ES-I3 (cell line): ENCODE measurements at regions not wholly inside any gene's neighbourhood (a gene's known extent, or its start where the extent isn't known, plus 50 kb on each side); places are given as distances from the start of the nearest gene placed in this dataset.
"Not testable (repeated sequence)": the region's sequence is repeated elsewhere in the genome, so short reads cannot be mapped to it uniquely, and the experiment has no call there.

ENCODE experiments used
- H3K36me3 ChIP-seq: 2 replicates; pipeline ENCODE4 v1.6.1; 2013; ENCODE audit warnings: mild to moderate bottlenecking, low read length, control low read depth, moderate library complexity; ENCODE audit not compliant: insufficient read depth
- H3K4me1 ChIP-seq: 2 replicates; pipeline ENCODE4 v1.6.1; 2013; ENCODE audit warnings: mild to moderate bottlenecking, control low read depth, low read length; ENCODE audit not compliant: insufficient read depth
- H3K9ac ChIP-seq: 2 replicates; pipeline ENCODE4 v1.6.1; 2013; ENCODE audit warnings: low read depth, mild to moderate bottlenecking, low read length, moderate library complexity
- H3K9me3 ChIP-seq: 2 replicates; pipeline ENCODE4 v1.6.1; 2013; ENCODE audit warnings: mild to moderate bottlenecking, low read length, moderate library complexity; ENCODE audit not compliant: control insufficient read depth, insufficient read depth

DNA sequence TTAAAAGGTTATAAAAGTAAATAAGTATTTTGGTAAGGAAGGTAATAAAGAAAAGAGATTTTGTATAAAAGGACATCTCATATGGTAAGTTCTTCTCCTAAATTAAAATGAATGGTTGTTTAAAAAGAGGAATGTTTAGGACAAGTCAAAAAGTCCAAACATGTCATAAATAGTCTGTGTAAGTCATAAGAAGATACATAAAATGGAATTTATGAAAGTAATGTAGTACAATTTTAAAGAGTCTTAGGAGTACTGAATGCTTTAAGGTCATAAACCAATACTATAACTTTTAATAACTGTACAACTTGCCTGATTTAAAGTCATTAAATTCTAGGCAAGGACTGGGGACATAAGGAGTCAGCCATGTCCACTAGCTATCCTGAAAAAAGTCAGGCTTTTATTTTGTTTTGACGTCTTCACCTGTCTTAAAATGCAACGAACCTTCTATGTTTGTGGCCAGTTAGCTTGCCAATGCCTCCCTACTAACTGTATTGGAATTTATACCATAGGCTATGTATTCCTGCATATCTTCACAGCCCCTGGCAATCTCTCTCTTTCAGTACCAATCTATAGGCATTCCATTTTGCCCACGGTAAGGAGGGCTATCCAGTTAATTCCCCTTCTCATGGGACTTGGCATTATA is 312.3 kb upstream of the LRRTM4 start:
- H3K36me3 ChIP-seq, result no peaks in the 10 kb centered on the region; the same call in 1 of the 2 replicates
- H3K4me1 ChIP-seq, result peaks cover 1% of the 10 kb centered on the region; the same call in 1 of the 2 replicates
- H3K9ac ChIP-seq, result no peak overlapping the region
- peaks cover 33% of the 10 kb centered on the region for H3K9me3 ChIP-seq

DNA sequence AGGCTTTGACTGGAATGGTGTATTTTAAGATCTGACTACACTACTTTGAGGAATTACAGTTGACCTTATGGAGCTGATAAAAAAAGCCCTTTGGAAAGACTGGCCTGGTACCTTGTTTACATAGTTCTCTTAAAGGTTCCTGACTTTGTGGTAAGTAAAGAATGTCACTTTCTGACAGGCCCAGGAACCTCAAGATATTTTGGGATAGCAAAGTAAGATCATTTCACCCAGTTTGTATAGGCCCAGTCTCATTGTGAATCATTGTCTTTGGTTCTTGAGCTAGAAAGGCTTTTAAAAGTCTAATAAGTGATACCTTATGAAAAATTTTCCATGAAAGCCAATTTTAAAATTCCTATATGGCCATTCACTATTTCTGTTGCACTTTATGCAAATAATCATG is 316.3 kb upstream of the LRRTM4 start:
- H3K9me3 ChIP-seq, result peaks cover 19% of the 10 kb centered on the region
- H3K9ac ChIP-seq, result no peak overlapping the region
- H3K4me1 ChIP-seq, result no peaks in the 10 kb centered on the region
- no peaks in the 10 kb centered on the region for H3K36me3 ChIP-seq

DNA sequence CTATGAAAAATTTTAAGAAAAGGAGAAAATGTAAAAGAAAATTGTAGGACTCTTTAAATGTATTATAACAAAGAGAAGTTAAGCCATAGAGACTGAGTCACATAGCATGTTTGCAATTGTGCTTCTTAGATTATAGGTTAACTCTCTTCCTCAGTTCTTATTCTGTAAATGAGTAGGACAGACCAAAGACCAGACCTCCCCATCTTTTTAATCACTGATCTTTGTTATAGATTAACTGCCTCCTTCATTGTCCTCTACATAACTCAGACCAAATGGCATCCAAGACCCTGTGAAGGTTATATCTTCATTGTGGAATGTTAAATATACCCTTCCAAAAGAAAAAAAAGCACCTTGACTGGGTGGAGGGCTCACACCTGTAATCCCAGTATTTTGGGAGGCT is 316.9 kb upstream of the LRRTM4 start:
- no peaks in the 10 kb centered on the region for H3K4me1 ChIP-seq
- H3K9ac ChIP-seq, result no peak overlapping the region
- H3K36me3 ChIP-seq, result no peaks in the 10 kb centered on the region
- peaks cover 15% of the 10 kb centered on the region for H3K9me3 ChIP-seq

DNA sequence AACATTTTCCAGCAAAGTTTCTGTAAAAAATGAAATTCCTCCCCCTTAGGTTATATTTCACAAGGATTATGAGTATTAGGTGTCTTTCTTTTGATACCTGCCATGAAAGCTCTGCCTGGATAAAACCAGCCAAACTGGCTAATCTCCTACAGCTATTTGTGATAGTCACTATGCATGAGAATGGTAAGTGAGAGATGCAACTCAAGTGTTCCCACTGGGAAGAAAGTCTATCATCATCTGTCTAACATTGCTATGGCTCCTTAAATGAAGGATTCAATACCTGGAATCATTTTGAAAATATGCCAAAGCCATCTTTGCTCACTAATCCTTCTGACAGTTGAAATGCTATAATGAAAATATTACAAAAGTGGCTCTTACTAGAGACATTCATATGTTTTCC is 339.9 kb upstream of the LRRTM4 start:
- Histone ChIP-seq H3K4me1 (no peaks in the 10 kb centered on the region), H3K36me3 (no peaks in the 10 kb centered on the region), H3K9me3 (no peaks in the 10 kb centered on the region), H3K9ac (no peak overlapping the region)

DNA sequence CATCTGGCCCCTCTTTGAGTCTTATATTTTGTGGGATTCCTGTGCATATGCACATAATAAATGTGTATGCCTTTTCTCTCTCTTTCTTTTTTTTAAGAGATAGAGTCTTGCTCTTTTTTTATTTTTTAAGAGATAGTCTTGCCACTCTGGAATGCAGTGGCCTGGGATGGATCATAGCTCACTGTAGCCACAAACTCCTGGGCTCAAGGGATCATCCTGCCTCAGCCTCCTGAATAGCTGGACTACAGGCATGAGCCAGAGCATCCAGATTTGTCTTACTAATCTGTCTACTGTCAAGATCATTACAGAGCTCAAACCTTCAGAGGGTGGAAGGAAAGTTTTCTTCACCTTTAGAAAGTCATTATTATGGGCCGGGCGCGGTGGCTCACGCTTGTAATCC is 342.2 kb upstream of the LRRTM4 start:
- no peaks in the 10 kb centered on the region for H3K4me1 ChIP-seq

DNA sequence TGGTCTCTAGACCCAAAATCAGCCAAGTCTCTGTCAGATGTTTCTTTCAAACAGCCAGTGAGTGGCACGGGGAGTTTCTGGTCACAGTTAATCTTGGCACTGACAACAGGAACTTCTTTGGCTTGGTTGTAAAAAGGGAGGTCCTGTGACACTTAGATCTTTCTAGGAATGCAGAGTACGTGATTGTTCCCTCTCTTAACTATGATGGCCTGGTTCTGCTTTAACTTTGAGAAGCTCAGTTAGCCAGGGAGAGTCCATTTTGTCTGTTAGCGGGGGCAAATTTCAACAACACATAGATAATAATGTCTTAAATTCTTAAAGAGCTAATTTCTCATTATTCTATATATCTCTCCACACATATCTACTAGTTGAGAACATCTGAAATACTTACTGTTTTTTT is 344.5 kb upstream of the LRRTM4 start:
- no peaks in the 10 kb centered on the region for H3K4me1 ChIP-seq
- H3K9ac ChIP-seq, result no peak overlapping the region
- no peaks in the 10 kb centered on the region for H3K36me3 ChIP-seq
- H3K9me3 ChIP-seq, result no peaks in the 10 kb centered on the region

More for the DNA sequence above, 342.2 kb upstream of the LRRTM4 start:
- no peaks in the 10 kb centered on the region for H3K36me3 ChIP-seq
- H3K9me3 ChIP-seq, result no peaks in the 10 kb centered on the region
- no peak overlapping the region for H3K9ac ChIP-seq

DNA sequence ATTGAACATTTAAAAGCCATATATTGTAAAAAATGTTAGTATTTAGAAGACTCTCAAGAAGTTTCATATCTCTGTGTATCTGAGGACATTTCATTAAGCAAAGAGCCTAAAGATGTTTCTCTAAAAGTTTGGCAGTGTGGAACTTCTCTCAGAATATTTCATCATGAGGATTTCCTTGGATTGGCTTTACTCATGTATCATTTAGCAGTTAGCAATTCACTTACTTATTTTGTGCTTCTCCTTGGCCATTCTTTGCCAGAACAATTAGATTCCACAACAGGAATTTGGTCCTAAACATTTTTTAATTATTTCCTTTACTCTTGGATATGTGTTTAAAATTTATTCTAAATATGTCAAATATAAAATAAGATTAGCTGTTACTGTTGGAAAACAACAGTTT is 345.0 kb upstream of the LRRTM4 start:
- Histone ChIP-seq H3K9me3 (no peaks in the 10 kb centered on the region), H3K36me3 (no peaks in the 10 kb centered on the region), H3K9ac (no peak overlapping the region), H3K4me1 (no peaks in the 10 kb centered on the region)

DNA sequence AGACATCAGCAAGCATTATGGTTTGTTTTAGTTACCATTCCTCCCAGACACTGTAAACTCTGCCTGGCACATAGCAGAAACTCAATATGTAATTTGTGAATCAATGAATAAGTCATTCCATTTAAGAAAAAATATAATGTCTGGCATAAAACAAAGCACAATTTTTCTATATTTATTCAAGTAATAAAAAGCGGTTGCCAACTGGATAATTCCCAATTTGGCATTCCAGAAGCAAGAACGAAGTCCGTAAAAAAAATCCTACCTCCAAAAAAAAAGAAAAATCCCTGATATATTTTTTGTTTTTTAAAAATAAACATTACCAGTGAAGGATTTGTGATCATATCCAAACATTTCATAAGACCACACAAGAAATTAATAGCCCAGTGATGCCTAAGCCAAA is 351.3 kb upstream of the LRRTM4 start:
- Histone ChIP-seq H3K9me3 (no peaks in the 10 kb centered on the region), H3K9ac (no peak overlapping the region), H3K36me3 (no peaks in the 10 kb centered on the region), H3K4me1 (no peaks in the 10 kb centered on the region)

DNA sequence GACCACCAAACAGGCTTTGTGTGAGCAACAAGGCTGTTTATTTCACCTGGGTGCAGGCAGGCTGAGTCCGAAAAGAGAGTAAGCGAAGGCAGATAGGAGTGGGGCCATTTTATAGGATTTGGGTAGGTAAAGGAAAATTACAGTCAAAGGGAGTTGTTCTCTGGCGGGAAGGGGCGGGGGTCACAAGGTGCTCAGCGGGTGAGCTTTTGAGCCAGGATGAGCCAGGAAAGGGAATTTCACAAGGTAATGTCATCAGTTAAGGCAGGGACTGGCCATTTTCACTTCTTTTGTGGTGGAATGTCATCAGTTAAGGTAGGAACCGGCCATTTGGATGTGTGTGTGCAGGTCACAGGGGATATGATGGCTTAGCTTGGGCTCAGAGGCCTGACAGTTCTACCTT is 378.0 kb upstream of the LRRTM4 start:
- H3K36me3 ChIP-seq, result not testable (repeated sequence)

DNA sequence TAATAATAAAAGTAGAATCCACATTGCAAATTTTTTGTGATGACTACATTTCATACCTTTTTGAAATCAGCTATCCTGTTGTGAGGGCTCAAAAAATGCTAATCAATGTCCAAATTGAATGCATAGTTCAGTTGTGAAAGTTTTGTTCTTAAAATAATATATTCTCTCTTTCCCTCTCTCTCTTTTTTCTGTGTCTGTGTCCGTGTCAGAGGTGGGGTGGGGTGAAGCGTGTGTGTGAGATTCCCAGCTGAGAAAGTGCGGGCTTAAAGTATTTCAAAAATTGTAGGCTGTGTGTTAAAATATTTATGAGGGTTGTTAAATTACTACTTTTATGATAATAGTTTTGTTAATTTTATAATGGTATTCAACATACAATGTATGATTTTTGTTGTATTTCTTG is 388.0 kb upstream of the LRRTM4 start:
- no peaks in the 10 kb centered on the region for H3K36me3 ChIP-seq
- no peak overlapping the region for H3K9ac ChIP-seq
- peaks cover 4% of the 10 kb centered on the region; the same call in 1 of the 2 replicates for H3K9me3 ChIP-seq
- H3K4me1 ChIP-seq, result no peaks in the 10 kb centered on the region

More for the DNA sequence above, 378.0 kb upstream of the LRRTM4 start:
- not testable (repeated sequence) for H3K9me3 ChIP-seq, H3K4me1 ChIP-seq, H3K9ac ChIP-seq

DNA sequence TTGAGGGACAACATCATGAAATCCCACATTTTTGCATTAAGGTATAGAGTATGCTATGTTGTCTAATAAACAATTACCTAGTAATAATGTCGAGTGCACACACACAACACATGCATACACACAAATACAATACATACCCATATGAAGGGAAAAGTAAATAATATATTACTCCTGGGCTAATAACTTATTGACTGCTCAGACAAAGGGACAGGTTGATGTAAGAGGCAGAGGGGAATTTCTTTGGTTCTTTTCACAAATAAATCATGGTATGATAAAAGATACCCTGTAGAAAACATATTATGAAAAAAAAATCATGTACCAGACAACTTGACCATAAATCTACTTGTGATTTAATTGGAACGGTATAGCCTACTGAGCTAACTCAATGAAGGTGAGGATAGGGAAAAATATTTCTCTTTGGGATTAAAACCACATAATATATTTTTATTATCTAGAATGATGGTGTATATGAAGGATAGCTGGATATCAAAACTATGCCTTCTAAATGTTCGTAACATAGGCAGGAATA is 398.7 kb upstream of the LRRTM4 start:
- no peaks in the 10 kb centered on the region for H3K9me3 ChIP-seq
- H3K4me1 ChIP-seq, result no peaks in the 10 kb centered on the region
- H3K36me3 ChIP-seq, result no peaks in the 10 kb centered on the region
- H3K9ac ChIP-seq, result no peak overlapping the region

DNA sequence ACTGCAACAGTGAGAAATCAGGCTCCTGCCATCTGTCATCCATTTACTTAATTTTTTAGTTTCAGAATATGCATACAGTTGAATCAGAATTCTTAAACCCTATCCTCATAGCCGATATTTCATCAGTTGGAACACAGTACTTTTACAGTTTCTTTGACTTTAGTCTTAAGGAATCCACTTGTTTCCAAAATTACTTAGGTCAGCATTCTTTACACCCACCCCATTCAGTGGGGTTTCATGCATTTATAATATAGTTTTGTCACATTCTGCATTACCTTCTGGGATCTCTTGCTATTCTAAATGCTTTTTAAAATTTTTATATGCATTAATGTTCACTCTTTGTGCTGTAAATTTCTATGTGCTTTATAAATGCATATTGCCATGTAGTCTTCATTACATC is 400.4 kb upstream of the LRRTM4 start:
- H3K9ac ChIP-seq, result no peak overlapping the region
- H3K36me3 ChIP-seq, result no peaks in the 10 kb centered on the region
- H3K9me3 ChIP-seq, result no peaks in the 10 kb centered on the region
- no peaks in the 10 kb centered on the region for H3K4me1 ChIP-seq

DNA sequence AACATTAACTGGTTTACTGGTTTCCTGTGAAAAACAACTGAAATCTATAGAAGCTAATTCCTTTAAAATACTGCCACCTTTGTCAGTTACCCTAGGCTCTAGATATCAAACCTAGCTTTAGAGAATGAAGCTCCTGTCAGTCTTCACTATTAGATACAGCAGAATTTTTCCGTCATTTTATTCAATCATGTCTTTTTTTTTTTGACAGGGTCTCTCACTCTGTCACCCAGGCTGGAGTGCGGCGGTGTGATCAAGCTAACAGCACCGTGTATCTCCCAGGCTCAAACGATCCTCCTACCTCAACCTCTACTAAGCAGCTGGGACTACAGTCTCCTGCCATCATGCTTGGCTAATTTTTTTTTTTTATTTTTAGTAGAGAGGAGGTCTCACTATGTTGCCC is 415.2 kb upstream of the LRRTM4 start:
- Histone ChIP-seq H3K4me1 (no peaks in the 10 kb centered on the region), H3K9me3 (no peaks in the 10 kb centered on the region), H3K36me3 (no peaks in the 10 kb centered on the region), H3K9ac (no peak overlapping the region)

DNA sequence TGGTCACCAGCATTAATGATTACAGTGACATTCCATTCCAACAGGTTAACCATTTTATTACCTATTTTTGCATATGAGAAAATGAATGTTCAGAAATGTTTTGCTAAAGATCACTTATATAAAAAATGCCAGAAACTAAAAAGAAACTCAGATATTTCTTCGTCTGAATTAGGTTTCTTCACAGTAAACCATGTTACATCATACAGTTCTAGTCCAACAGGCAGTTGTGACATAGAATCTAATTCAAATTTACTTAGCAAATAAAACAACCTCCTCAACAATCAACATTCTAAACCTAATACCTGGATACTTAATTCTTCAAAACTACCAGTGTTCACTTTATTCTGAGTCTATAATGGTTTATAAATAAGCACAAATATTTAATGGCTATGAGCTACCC is 416.3 kb upstream of the LRRTM4 start:
- H3K4me1 ChIP-seq, result no peaks in the 10 kb centered on the region
- no peaks in the 10 kb centered on the region for H3K36me3 ChIP-seq
- no peak overlapping the region for H3K9ac ChIP-seq
- H3K9me3 ChIP-seq, result no peaks in the 10 kb centered on the region

DNA sequence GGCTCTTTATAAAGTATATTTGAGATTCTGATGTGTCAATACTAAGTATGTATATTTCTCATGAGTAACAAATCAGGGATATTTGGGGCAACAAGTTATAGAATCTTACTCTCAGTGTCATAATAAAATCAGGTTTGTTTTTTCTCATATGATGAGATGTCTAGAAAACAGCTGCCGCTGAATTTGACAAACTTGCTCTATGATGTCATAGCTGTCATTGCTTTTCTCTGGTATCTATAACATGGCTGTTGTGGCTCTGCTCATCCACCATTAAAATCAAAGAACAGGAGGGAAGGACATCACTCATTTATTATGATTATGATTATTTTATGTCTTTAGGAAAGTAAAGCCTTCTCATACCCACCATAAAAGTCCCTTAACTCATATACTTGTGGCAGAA is 417.2 kb upstream of the LRRTM4 start:
- no peaks in the 10 kb centered on the region for H3K9me3 ChIP-seq
- H3K4me1 ChIP-seq, result no peaks in the 10 kb centered on the region
- no peak overlapping the region for H3K9ac ChIP-seq
- no peaks in the 10 kb centered on the region for H3K36me3 ChIP-seq
